ENCODE measurements at regions not wholly inside any gene's neighbourhood (a gene's known extent, or its start where the extent isn't known, plus 50 kb on each side); places are given as distances from the start of the nearest gene placed in this dataset.

DNA sequence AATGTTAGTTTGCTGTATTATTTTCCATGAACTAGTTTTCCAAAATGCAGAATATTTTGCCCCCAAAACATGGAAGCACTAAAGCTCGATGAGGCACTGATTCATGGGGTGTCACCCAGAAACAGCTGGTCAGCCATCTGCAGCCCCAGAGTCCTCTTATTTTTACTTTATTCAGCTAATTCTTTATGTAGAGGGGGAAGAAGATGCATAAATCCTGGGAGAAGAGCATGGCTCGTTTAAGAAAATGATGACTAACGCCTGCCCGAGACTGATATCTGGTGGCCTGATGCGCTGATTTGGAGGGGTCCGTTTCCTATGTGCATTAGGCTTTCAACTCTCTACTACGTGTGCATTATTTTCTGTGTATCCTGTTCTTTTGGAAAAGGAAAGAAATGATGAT is 390.3 kb upstream of the MEF2C start:
- TF ChIP-seq, protein P1, sequence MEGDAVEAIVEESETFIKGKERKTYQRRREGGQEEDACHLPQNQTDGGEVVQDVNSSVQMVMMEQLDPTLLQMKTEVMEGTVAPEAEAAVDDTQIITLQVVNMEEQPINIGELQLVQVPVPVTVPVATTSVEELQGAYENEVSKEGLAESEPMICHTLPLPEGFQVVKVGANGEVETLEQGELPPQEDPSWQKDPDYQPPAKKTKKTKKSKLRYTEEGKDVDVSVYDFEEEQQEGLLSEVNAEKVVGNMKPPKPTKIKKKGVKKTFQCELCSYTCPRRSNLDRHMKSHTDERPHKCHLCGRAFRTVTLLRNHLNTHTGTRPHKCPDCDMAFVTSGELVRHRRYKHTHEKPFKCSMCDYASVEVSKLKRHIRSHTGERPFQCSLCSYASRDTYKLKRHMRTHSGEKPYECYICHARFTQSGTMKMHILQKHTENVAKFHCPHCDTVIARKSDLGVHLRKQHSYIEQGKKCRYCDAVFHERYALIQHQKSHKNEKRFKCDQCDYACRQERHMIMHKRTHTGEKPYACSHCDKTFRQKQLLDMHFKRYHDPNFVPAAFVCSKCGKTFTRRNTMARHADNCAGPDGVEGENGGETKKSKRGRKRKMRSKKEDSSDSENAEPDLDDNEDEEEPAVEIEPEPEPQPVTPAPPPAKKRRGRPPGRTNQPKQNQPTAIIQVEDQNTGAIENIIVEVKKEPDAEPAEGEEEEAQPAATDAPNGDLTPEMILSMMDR (IDR thresholded peaks at IDR 0.05): no peak
- TF ChIP-seq POLR2A (IDR thresholded peaks at IDR 0.05; ENCODE audit: low read depth) (no peak), POLR2AphosphoS5 (IDR thresholded peaks at IDR 0.05) (no peak)

Data from esophagus muscularis mucosa (tissue), 3 donors.